HG03520 (cell line): ENCODE measurements at regions not wholly inside any gene's neighbourhood (a gene's known extent, or its start where the extent isn't known, plus 50 kb on each side); places are given as distances from the start of the nearest gene placed in this dataset.

ENCODE experiments used
- ATAC-seq: cut with Tn5 transposase; IDR thresholded peaks from one replicate; pipeline ENCODE4 v1.9.1; 2021; ENCODE audit warnings: mild to moderate bottlenecking, moderate library complexity; ENCODE audit not compliant: unreplicated experiment

- ATAC-seq = no peak
Observed at GRCh38 chr11:25859776-25860175, 472.2 kb upstream of the ANO3 start.

GRCh38 chr11:25860677-25861450, 471.1 kb upstream of the ANO3 start:
- ATAC-seq = no peak

GRCh38 chr11:25862159-25862558, 469.8 kb upstream of the ANO3 start:
- no peak for ATAC-seq

- no peak for ATAC-seq
Observed at GRCh38 chr11:25863986-25864385, 467.9 kb upstream of the ANO3 start.

GRCh38 chr11:25876456-25876965, 455.4 kb upstream of the ANO3 start:
- ATAC-seq = no peak

GRCh38 chr11:25886036-25886435, 445.9 kb upstream of the ANO3 start:
- ATAC-seq = no peak

- ATAC-seq = no peak
Observed at GRCh38 chr11:25890626-25891260, 441.2 kb upstream of the ANO3 start.

GRCh38 chr11:25891960-25892359, 440.0 kb upstream of the ANO3 start:
- no peak for ATAC-seq

GRCh38 chr11:25899617-25900160, 432.2 kb upstream of the ANO3 start:
- no peak for ATAC-seq

GRCh38 chr11:25900814-25901213, 431.1 kb upstream of the ANO3 start:
- ATAC-seq = no peak

GRCh38 chr11:25901415-25901814, 430.5 kb upstream of the ANO3 start:
- no peak for ATAC-seq

GRCh38 chr11:25902476-25902875, 429.5 kb upstream of the ANO3 start:
- no peak for ATAC-seq

- ATAC-seq = no peak
Observed at GRCh38 chr11:25908726-25909125, 423.2 kb upstream of the ANO3 start.

GRCh38 chr11:25910086-25910485, 421.8 kb upstream of the ANO3 start:
- ATAC-seq = no peak

- ATAC-seq = no peak
Observed at GRCh38 chr11:25920356-25920755, 411.6 kb upstream of the ANO3 start.

- no peak for ATAC-seq
Observed at GRCh38 chr11:25924586-25924985, 407.3 kb upstream of the ANO3 start.

- no peak for ATAC-seq
Observed at GRCh38 chr11:25925359-25925758, 406.6 kb upstream of the ANO3 start.

- ATAC-seq = no peak
Observed at GRCh38 chr11:25927411-25927953, 404.4 kb upstream of the ANO3 start.

GRCh38 chr11:25928076-25928475, 403.9 kb upstream of the ANO3 start:
- no peak for ATAC-seq

- no peak for ATAC-seq
Observed at GRCh38 chr11:25938952-25939351, 393.0 kb upstream of the ANO3 start.

GRCh38 chr11:25939691-25940090, 392.2 kb upstream of the ANO3 start:
- no peak for ATAC-seq

GRCh38 chr11:25941353-25941752, 390.6 kb upstream of the ANO3 start:
- ATAC-seq = no peak
